SJSA1 (cell line): ENCODE measurements at regions not wholly inside any gene's neighbourhood (a gene's known extent, or its start where the extent isn't known, plus 50 kb on each side); places are given as distances from the start of the nearest gene placed in this dataset.
"Not testable (repeated sequence)": the region's sequence is repeated elsewhere in the genome, so short reads cannot be mapped to it uniquely, and the experiment has no call there.

Source experiments
- DNase-seq, 2 experiments: peaks; one replicate each; pipeline ENCODE4 v3.0.0-alpha.2; 2015 to 2020; ENCODE audit warnings: low spot score in 2 of 2, low read depth in 1 of 2
- H3K27ac ChIP-seq: fragments of 250-450 bp; sonication (Bioruptor Pico); 2 replicates; pipeline ENCODE4 v1.5.1; 2020; ENCODE audit warnings: mild to moderate bottlenecking, moderate library complexity
- H3K27me3 ChIP-seq: fragments of 250-450 bp; sonication (Bioruptor Pico); replicated peaks from 2 replicates; pipeline ENCODE4 v1.5.1; 2020; ENCODE audit warnings: mild to moderate bottlenecking, moderate library complexity
- H3K36me3 ChIP-seq: fragments of 250-450 bp; sonication (Bioruptor Pico); 2 replicates; pipeline ENCODE4 v1.5.1; 2020; ENCODE audit warnings: mild to moderate bottlenecking
- H3K4me1 ChIP-seq: fragments of 250-450 bp; sonication (Bioruptor Pico); replicated peaks from 2 replicates; pipeline ENCODE4 v1.6.1; 2021; ENCODE audit warnings: mild to moderate bottlenecking
- H3K4me3 ChIP-seq: fragments of 250-450 bp; sonication (Bioruptor Pico); 2 replicates; pipeline ENCODE4 v1.5.1; 2020; ENCODE audit warnings: mild to moderate bottlenecking
- H3K9me3 ChIP-seq: fragments of 250-450 bp; sonication (Bioruptor Pico); replicated peaks from 2 replicates; pipeline ENCODE4 v1.5.1; 2020; ENCODE audit warnings: mild to moderate bottlenecking

DNA sequence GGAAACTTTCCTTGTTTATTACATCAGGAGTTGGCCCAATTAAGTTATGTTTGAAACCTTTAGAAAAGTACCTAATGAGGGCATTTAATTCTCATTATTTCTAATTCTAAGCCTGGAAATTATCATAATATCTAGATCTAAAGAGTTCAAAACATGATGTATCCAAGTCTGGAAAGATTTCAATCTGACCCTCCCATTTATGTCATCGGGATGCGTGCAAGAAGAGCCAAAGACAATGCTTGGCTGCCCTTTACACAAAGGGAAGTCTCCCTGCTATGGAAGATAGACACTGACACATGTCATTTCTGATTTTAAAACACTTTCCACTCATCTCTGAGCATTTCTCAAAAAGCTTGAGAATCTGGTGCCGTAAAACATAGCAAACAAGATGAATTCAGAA lies 222.4 kb downstream of the ANTXR2 start:
- no peaks in the 10 kb centered on the region for H3K9me3 ChIP-seq
- H3K4me1 ChIP-seq, result peaks cover 22% of the 10 kb centered on the region
- H3K4me3 ChIP-seq, result no peak overlapping the region
- H3K27me3 ChIP-seq, result no peaks in the 10 kb centered on the region
- H3K27ac ChIP-seq, result no peak overlapping the region
- no peaks in the 10 kb centered on the region for H3K36me3 ChIP-seq
- DNase-seq, result no peak

DNA sequence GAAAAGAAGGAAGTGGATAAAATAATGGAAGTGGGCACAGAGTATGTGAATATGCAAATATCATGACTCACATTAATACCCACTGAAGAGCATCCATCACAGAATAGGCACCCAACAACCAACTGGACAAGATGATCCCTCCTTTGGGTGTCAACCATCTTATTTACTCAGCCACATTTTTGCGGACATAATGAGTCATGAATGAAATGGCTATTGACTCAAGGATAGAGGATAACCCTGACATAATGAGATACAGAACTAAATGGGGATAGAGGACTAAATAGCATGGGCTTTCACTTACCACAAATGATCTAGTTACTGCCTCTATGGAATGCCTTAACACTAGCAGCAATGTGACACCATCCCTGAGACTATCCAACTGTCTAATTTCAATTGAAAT lies 224.7 kb downstream of the ANTXR2 start:
- H3K4me1 ChIP-seq, result peaks cover 15% of the 10 kb centered on the region
- H3K9me3 ChIP-seq, result no peaks in the 10 kb centered on the region
- no peak overlapping the region for H3K4me3 ChIP-seq
- no peaks in the 10 kb centered on the region for H3K27me3 ChIP-seq
- H3K36me3 ChIP-seq, result no peaks in the 10 kb centered on the region
- no peak for DNase-seq
- no peak overlapping the region for H3K27ac ChIP-seq

DNA sequence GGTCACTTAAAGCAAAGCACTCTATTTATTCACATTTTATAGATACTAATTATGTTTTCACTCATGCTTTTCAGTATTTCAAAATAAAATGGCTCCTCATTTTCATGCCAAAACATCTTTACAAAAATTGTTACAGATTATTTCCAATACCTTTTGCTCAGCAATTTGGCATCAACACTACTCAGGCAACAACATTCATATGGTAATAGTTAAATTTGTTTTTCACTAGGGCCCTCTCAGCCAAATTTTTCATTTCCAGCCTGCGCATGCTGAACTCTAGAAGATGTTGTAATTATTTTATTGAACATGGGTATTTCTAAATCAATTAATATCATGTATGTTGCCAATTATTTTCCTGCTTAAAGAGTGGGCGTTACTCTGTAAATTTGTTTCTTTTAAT lies 225.6 kb downstream of the ANTXR2 start:
- Histone ChIP-seq H3K9me3 (no peaks in the 10 kb centered on the region), H3K4me3 (no peak overlapping the region), H3K36me3 (no peaks in the 10 kb centered on the region), H3K27ac (no peak overlapping the region), H3K4me1 (peaks cover 10% of the 10 kb centered on the region), H3K27me3 (no peaks in the 10 kb centered on the region)
- DNase-seq, result no peak

DNA sequence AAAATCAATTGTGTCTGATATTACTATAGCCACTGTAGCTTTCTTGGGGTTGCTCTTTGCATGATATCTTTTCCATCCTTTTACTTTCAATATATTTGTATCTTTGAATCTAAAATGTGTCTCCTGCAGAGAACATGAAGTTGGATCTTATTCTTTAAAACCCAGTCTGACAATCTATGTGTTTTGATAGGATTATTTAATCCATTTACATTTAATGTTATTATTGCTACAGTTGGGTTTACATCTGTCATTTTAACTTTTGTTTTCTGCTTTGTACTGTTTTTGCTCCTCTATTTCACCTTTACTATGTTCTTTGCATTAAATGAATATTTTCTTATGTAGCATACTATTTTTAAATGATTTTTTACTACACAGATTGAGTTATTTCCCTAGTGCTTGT lies 230.9 kb downstream of the ANTXR2 start:
- no peak overlapping the region for H3K4me3 ChIP-seq
- no peak overlapping the region for H3K27ac ChIP-seq
- H3K36me3 ChIP-seq, result no peaks in the 10 kb centered on the region
- no peak for DNase-seq
- no peaks in the 10 kb centered on the region for H3K4me1 ChIP-seq
- H3K9me3 ChIP-seq, result no peaks in the 10 kb centered on the region
- no peaks in the 10 kb centered on the region for H3K27me3 ChIP-seq

DNA sequence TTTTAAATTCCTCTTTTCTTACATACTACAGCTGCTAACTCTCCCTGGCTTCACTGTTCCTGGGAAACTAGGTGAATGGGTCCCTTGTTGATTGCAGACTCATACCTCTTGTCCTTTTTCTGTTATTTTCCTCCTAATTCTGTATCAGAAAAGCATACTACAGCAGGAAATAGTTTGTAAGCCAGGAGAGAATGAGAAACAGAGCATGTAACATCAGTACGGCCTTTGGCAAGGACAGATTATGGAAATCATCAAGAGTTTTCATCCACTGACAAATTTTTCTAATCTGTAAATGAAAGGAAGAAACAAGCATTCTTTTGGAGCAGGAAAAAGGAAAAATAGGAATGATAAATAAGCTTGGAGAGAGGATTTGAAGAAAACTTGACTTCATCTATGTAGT lies 239.2 kb downstream of the ANTXR2 start:
- no peak for DNase-seq
- H3K27me3 ChIP-seq, result no peaks in the 10 kb centered on the region
- H3K9me3 ChIP-seq, result no peaks in the 10 kb centered on the region
- no peaks in the 10 kb centered on the region for H3K36me3 ChIP-seq
- H3K4me3 ChIP-seq, result no peak overlapping the region
- H3K27ac ChIP-seq, result no peak overlapping the region
- no peaks in the 10 kb centered on the region for H3K4me1 ChIP-seq

DNA sequence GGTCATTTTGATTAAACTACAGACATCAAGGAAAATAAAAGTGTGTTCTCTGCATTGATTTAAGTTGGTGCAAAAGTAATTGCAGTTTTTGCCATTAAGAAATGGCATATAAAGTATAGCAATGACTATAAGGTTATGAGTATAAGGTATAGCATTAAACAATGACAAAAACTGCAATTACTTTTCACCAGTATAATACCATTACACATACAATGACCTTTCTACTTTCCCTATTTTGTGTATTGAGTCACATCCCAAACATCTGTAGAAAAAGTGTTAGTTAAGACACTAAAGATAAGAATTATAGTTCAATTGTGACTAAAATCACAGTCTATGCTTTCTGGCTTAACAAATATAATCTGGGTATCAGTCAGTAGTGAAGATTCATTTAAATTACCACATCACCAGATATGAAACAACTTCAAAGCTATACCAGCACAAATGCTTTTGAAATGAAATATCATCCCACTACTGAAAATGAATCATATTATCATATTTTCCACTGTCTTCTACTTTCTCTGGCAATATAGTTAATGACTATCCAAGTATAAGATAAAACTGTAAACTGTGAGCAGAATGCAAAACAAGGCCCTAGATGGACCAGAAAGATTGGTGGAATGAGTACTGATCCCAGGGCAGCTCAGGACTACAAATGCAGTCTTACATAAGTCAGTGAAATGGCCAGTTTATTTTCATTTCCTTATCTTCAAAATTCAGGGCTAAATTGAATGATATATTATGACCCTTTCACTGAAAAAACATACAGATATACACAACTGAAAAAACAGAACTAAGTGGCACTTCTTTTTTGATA lies 241.1 kb downstream of the ANTXR2 start:
- no peak for DNase-seq
- Histone ChIP-seq H3K4me3 (no peak overlapping the region), H3K36me3 (no peaks in the 10 kb centered on the region), H3K4me1 (no peaks in the 10 kb centered on the region), H3K27ac (no peak overlapping the region), H3K27me3 (no peaks in the 10 kb centered on the region), H3K9me3 (no peaks in the 10 kb centered on the region)

DNA sequence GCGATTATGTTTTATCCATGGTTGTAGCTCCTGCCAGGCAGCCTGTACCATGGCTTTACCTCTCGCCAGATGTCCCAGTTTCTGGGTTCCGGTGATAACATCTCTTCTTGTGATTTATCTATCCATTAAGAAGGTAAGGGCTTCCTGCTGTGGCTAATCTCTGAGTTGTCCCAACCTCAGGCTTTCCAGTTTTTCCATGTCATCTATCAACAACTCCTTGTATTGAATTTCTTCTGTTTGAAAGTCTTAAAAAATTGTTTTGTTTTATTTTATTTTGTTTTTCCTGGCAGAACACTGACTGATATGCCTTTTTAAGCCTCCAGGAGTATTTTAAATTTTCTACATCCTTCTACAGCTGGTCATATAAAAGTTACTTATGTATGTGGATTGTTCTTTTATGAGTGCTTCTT lies 241.9 kb downstream of the ANTXR2 start:
- Histone ChIP-seq H3K4me1 (no peaks in the 10 kb centered on the region), H3K27me3 (no peaks in the 10 kb centered on the region), H3K36me3 (no peaks in the 10 kb centered on the region), H3K4me3 (no peak overlapping the region), H3K9me3 (no peaks in the 10 kb centered on the region), H3K27ac (no peak overlapping the region)
- DNase-seq, result no peak

DNA sequence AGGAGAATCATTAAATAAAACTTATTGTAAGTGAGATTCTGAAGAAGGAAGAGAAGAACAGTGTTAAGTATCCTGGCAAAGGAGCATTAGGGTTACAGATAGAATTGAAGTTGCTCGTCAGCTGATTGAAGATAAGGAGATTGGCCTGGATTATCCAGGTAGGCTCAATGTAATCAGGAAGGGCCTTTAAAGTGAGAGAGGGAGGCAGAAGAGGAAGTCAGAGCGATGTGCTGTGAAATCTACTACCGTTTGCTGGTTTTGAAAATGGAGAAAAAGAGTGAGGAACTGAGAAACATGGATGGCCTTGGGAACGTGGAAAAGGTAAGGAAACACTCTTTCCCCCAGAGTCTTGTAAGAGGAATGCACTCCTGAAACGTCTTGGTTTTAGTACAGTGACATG lies 245.7 kb downstream of the ANTXR2 start:
- no peak overlapping the region for H3K27ac ChIP-seq
- no peaks in the 10 kb centered on the region for H3K9me3 ChIP-seq
- no peaks in the 10 kb centered on the region for H3K36me3 ChIP-seq
- H3K4me1 ChIP-seq, result no peaks in the 10 kb centered on the region
- no peaks in the 10 kb centered on the region for H3K27me3 ChIP-seq
- no peak overlapping the region for H3K4me3 ChIP-seq
- no peak for DNase-seq

DNA sequence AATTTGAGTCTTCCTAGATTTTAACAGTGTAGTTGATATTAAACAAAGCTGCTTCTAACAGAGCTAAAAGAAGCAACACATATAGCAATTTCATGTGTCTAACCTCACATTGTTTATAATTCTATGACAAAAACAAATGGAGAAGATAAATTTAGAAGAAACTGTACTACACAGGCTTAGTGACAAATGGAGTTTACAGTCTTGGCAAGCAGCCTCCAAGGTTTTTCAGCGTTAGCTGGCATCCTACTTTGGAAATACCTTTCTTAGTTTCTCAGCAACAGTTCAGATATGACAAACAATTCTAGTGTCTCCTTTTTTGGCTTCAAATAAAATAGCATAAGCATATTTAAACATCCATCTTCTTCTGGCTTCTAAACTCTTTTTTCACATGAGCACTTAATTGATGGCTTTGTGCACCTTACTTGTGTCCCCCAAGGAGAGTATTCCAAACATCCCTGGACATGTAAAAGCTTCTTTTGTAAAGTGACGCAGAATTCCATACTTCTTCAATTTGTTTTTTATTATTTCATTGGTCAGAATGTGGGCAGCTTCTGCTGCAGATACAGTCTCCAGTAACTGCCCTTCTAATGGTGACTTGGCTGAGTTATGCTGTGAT lies 249.8 kb downstream of the ANTXR2 start:
- DNase-seq, result no peak
- Histone ChIP-seq H3K27me3 (no peaks in the 10 kb centered on the region), H3K9me3 (no peaks in the 10 kb centered on the region), H3K4me1 (no peaks in the 10 kb centered on the region), H3K4me3 (no peak overlapping the region), H3K36me3 (no peaks in the 10 kb centered on the region), H3K27ac (no peak overlapping the region)

DNA sequence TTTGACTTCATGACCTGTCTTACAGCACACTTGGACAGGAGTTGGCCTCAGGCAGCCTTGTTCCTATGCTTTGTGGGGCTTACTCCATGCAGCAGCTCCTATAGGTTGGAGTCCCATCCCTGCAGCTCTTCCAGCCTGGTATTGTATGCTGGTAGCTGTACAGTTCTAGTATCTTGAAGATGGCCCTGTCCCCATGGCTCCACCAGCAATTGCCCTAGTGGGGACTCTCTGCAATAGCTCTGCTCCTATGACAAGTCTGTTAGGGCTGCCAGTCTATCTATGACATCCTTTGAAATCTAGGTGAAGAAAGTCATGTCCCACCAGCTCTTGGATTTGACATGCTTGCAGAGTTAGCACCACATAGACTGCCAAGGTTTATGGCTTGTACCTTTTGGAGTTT lies 252.6 kb downstream of the ANTXR2 start:
- Histone ChIP-seq H3K27ac (no peak overlapping the region), H3K4me1 (no peaks in the 10 kb centered on the region), H3K9me3 (no peaks in the 10 kb centered on the region), H3K27me3 (no peaks in the 10 kb centered on the region), H3K36me3 (no peaks in the 10 kb centered on the region), H3K4me3 (no peak overlapping the region)
- no peak for DNase-seq

DNA sequence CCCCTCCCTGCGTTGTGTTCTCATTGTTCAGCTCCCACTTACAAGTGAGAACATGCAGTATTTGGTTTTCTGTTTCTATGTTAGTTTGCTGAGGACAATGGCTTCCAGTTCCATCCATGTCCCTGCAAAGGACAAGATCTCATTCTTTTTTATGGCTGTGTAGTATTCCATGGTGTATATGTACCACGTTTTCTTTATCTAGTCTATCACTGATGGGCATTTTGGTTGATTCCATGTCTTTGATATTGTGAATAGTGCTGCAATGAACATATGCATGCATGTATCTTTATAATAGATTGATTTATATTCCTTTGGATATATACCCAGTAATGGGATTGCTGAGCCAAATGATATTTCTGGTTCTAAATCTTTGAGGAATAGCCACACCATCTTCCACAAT lies 265.1 kb downstream of the ANTXR2 start:
- not testable (repeated sequence) for H3K27me3 ChIP-seq, H3K27ac ChIP-seq, H3K4me1 ChIP-seq, H3K9me3 ChIP-seq, H3K36me3 ChIP-seq, H3K4me3 ChIP-seq, DNase-seq

DNA sequence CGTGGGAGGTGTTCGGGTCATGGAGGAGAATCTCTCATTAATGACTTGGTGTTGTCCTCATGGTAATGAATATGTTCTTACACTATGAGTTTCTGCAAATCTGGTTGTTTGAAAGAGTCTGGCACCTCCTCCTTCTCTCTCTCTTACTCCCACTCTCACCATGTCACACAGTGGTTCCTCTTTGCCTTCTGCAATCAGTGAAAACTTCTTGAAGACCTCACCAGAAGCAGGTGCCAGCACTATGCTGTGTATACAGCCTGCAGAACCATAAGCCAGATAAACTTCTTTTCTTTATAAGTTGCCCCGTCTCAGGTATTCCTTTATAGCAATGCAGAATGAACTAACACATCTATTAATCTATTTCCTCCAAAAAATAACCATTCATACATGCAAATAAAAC lies 275.0 kb downstream of the ANTXR2 start:
- H3K27ac ChIP-seq, result no peak overlapping the region

DNA sequence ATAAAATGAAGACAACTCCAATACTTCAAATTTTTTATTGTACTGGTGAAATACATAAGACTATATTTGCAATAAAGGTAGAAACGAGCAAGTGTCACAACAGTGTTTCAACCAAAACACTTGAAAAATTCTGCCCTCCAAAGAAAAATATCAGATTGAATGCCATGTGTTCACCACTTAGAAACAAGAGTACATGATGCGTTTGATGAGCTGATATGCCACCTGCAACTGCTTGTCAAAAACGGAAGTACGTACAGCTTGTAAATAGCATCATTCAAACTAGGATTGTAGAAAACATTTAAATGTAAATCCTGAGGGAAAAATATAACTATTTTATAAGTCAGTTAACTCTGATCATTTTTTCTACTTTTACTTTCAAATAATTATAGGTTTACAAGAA lies 276.1 kb downstream of the ANTXR2 start:
- H3K36me3 ChIP-seq, result no peaks in the 10 kb centered on the region

More for the DNA sequence above, 275.0 kb downstream of the ANTXR2 start:
- H3K4me3 ChIP-seq, result no peak overlapping the region
- no peaks in the 10 kb centered on the region for H3K36me3 ChIP-seq
- no peaks in the 10 kb centered on the region for H3K9me3 ChIP-seq
- no peaks in the 10 kb centered on the region for H3K27me3 ChIP-seq
- no peak for DNase-seq
- H3K4me1 ChIP-seq, result no peaks in the 10 kb centered on the region

DNA sequence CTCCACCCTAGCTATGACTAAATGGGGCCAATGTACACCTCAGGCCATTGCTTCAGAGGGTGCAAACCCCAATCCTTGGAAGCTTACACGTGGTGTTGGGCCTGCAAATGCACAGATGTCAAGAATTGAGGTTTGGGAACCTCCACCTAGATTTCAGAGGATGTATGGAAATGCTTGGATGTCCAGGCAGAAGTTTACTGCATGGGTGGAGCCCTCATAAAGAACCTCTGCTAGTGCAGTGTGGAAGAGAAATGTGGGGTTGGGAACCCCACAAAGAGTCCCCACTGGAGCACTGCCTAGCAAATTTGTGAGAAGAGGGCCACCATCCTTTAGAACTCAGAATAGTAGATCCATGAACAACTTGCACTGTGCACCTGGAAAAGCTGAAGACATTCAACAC lies 284.1 kb downstream of the ANTXR2 start:
- Histone ChIP-seq H3K4me3 (no peak overlapping the region), H3K36me3 (no peaks in the 10 kb centered on the region), H3K27ac (no peak overlapping the region), H3K9me3 (no peaks in the 10 kb centered on the region), H3K27me3 (no peaks in the 10 kb centered on the region), H3K4me1 (no peaks in the 10 kb centered on the region)
- DNase-seq, result no peak

More for the DNA sequence above, 276.1 kb downstream of the ANTXR2 start:
- no peaks in the 10 kb centered on the region for H3K9me3 ChIP-seq
- no peaks in the 10 kb centered on the region for H3K4me1 ChIP-seq
- DNase-seq, result no peak
- H3K4me3 ChIP-seq, result no peak overlapping the region
- no peak overlapping the region for H3K27ac ChIP-seq
- no peaks in the 10 kb centered on the region for H3K27me3 ChIP-seq

DNA sequence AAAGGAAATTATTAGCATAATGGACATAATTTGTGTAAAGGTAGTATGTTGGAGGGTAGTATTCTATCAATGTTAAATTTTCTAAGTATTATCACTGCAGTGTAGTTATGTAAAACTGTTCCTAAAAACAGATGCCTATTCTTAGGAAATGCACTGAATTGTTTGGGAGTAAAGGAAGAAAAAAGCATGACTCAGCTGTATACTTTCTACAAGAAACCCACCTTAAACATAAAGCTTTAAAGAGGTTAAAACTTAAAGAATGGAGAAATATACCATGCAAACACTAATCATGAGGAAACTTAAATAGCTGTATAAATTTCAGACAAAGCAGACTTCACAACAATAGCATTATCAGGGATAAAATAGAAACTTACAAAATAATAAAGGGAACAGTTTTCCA lies 292.9 kb downstream of the ANTXR2 start:
- Histone ChIP-seq H3K4me3 (no peak overlapping the region), H3K36me3 (no peaks in the 10 kb centered on the region), H3K4me1 (no peaks in the 10 kb centered on the region), H3K27me3 (no peaks in the 10 kb centered on the region), H3K27ac (no peak overlapping the region), H3K9me3 (no peaks in the 10 kb centered on the region)
- DNase-seq, result no peak
